ENCODE measurements at regions not wholly inside any gene's neighbourhood (a gene's known extent, or its start where the extent isn't known, plus 50 kb on each side); places are given as distances from the start of the nearest gene placed in this dataset.

DNA sequence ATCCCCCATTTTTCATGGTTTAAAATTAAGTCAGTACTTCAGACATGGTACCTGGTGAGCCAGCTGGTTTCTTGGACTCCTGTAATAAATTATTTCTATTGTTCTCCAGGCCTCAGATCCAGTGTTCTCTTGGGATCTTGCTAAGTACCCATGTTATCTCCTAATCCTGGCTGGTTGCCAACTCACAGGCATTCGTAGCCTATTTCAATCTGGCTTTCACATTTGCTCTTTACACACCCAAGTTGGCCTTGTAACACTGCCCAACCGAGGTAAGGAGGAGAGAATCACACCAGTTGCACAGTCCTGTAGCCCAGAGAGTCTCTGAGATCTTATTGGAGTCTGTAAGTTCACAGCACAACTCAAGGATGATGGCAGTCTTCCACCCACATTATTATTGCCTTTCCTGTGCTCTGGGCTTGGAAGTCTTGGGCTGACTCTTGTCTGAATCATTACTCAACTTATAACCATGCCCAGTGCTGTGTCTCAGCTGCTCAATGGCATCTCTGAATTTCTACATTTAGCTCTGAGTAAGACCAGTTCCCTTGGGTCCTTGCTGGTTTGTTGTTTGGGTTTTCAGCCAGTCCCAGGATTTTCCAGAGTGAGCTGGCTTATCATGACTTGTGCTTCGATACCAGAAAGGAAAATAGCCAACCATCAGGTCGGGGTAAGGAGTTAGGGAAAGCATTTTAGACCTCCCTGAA is 76.6 kb upstream of the KLF12 start:
- DNase-seq = no peak

DNA sequence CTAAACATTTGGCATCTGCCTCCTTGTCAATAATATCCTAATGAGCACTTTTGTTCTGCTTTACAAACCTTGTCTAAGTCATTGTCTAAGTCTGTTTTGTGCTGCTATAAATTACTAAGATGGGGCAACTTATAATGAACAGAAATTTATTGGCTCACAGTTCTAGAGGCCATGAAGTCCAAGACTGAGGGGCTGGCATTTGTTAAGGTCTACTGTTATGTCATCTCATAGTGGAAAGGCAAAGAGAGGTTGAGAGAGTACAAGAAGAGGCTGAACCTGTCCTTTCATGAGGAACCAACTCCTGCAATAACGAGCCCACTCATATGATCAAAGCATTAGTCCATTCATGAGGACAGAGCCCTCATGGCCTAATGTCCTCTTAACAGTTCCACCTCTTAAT is 72.7 kb upstream of the KLF12 start:
- no peak for DNase-seq

DNA sequence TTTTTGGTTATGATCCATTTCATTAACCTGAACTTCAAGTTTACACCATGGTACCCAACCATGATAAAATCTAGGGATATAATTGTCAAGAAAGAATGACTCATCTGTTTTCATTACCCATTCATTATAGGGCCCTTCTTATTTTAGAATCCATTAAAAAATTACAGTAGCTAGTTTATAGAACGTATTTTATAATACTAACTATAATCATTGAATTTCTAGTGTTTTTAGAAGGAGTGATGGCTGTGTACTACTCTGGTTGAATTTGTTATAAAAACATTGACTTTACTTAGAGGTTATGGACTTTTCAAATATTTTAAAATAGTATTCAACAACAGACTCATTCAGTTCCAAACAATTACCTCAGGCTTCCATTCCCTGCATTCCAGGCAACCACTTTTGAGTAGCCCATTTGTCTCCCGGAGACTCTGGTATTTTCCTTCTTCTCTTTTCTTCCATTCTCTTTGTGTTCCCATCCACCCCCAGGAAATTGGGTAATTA is 71.9 kb upstream of the KLF12 start:
- DNase-seq = no peak

DNA sequence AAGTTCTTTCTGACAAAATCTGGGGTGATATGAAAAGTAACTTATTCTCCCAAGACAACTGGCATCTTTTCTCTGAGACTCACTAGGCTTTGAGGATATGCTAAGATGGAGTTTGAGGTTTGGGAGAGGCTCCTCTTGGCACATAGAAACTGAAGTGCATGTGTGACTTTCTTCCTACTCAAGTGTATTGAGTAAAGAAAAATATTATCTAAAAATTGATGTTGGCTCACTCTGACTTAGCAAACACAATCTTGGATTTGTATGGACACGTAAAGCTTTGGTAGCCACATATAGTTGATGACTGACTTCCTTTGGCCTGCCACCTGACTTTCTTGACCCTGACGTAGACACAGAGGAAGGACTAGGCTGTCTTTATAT is 71.1 kb upstream of the KLF12 start:
- no peak for DNase-seq

DNA sequence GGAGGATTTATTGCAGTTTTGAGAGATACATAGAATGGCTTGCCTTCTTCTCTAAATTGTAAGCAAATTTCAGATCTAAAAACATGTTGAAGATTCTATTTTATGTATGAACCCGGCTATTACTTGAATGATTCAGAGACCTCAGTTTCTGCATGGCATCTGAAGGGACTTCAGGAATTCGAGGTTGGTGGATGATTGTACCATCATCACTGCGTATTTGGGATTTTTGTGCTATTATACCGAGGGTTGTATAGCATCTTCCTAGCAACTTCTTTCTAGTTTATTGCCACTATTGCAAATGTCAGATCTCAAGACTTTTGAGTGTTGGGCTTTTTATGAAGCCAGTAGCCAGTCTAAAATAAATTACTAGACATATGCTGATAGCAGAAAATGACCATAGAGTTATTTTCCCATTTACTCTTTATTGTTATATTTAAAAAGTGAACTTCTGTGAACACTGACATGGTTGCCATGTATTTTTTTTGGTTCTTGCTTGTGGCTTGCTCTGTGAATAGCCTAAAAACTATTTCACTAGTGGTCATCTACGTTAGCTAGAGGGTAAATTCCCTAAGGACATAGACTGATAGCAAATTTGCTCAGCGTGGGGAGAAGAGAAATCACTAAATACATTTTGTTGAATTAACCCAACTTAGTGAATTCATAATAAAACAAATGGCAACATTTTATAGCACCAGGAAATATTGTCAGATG is 70.6 kb upstream of the KLF12 start:
- DNase-seq = no peak

DNA sequence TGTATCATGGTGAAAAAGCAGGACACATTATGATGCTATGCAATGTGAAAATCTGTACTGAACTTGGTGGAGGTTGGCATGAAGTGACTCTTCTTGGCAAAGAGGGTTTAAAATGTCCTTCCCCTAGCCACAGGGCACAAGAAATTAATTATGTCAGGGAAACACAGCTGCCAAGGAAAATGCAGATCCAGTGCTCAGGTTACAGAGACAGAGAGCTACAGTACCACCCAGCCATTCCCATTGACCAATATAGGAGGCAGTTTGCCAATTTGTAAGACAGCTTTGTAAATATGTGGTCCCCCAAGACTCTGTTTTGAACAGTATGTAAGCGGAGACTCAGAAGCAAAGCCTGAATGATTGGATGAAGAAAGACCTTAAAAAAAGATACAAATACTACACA is 69.4 kb upstream of the KLF12 start:
- no peak for DNase-seq

DNA sequence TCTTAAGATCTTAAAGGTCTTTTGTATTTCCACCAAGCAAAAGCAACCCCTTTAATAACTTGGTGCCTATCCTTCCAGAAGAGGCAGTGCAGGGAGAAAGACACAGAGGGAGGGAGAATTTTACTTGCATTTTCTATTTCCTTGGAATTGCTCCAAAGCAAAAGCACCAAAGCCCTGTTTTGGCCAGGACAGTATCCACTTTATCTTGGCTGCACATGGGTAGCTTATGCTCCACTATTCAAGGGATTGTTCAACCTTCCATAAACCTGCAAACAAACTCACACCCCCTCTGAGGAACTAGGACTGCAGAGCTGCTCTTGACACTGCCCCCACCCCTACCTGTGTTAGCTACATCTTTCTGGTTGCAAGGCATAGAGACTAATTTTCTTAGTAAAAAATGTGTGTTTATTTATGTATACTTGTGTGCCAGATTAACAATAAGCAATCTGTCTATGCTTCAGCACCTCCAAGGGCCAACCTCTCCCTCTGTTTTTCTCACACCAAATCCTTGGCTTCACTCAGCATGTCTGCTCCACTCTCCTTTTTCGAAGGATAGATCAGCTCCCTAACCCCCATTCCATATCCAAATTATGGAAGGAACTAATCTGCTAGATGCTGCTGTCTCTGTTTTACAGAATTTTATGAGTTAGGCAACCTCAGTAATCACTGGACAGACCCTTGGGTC is 68.1 kb upstream of the KLF12 start:
- no peak for DNase-seq

DNA sequence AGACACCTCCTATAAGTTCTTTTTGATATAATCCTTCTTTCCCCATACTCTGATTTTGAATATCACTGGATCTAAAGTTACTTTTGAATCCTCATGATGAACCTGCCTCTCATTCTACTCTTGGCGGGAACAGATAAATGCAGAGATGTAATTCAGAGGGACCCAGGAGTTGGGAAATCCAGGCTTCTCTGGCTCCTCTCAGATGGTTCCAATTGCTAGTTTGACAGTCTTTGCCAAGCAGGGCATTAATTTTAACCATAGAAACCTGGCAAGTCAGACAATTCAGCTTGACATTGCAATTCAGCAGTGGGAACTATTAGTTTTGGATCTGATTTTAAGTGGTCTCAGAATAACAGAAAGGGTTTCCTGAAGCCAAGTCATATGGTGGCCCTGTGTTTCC is 67.3 kb upstream of the KLF12 start:
- DNase-seq = no peak

DNA sequence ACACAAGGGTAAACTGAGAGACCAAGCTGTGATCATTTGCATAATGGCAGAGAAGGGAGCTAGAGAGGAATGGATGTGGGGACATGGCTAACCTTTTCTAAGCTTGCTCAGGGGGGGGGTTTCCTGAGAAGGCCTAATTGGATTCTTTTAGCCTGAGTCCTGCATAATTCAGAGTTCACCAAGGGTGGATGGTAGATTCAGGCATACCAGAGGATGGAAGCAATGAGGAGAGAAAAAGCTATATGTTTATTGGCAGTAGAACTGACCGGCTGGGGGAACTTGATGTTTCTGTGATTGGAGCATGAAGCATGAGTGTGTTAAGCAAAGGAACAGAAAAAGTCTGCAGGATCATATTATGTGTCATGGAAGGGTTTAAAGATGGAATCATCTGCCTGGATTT is 65.9 kb upstream of the KLF12 start:
- no peak for DNase-seq

DNA sequence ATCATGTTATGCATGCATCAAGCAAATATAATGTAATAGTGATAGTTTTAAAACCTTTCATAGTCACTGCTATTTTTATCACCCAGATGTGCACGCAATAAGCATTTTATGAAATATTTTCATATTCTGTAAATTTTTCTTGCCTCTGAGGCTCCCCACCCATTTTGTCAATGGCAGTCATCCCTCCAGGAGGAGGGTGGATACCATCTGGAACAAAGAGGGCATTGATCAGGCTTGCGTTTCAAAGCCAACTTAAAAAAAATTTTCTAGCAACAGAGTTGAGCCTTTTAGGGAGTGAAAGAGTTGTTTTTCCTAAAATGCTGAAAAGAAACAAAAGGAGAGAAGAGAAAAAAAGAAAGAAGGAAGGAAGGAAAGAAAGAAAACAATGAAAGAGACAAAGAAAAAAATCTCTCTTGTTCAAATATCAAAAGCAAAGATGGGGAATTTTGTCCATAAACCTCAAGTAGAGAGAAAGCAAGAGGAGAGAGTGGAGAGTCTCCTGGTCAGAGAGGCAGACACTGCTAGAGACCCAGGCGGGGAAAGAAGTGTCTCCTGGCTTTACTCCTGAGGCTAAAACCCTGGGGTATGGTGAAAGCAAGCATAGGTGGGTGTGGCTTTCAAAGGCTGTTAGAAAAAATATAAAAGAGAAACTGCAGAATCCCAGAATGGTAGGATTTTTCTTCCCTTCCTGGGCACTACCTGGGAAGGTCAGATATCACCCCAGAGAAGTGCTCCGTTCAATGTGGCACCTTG is 63.6 kb upstream of the KLF12 start:
- no peak for DNase-seq

DNA sequence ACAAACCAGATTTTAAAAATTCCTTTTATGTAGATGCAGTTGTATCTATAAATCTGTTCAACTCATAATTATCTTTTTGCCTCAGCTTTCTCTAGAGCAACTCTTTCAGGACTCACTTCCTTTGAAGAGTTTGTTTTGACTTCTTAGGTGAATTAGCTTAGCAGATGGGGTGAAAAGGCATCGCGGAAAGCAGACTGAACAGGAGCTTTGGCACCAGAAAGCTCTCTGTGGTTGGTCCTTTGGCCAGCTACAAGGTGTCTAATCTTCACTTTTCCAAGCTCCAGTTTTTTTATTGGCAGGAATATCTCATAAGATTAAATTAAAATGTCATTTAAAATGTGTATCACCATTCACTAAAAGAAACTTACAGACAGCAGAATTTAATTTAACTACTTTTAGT is 60.6 kb upstream of the KLF12 start:
- DNase-seq = no peak

DNA sequence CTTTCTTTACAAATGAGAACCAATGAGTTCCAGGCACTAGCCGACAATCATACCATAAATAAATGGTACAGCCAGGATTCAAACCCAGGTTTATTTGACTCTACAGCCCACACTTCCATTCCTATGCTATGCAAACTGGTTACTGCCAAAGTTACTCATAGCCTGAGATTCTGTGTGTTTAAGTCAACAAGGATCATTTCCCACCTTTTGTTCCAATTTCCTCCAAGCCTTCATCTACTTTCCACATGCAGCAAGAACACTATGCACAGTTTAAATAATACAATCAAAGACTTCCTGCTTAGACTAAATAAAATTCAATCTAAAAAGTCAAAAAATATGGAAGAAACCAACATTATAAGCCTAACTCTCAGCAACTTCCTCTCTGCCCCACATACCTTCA is 59.2 kb upstream of the KLF12 start:
- no peak for DNase-seq

DNA sequence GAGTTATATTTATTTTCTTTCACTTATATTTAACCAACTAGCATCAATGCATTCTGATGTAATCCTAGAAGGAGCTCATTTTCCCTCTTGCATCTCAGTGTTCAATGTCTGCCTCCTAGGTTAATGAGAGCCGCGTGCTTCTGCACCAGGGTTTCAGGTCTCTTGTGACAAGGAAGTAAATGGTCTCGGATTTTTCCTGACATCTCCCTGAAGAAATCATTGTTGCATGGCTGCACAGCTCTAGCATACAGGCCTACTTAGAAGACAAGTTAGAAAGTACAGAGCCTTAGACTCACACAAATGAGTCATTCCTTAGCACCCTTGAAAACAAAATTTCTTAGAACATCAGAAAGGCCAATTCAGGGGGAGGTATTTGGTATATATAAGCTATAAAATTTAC is 57.2 kb upstream of the KLF12 start:
- DNase-seq = no peak

DNA sequence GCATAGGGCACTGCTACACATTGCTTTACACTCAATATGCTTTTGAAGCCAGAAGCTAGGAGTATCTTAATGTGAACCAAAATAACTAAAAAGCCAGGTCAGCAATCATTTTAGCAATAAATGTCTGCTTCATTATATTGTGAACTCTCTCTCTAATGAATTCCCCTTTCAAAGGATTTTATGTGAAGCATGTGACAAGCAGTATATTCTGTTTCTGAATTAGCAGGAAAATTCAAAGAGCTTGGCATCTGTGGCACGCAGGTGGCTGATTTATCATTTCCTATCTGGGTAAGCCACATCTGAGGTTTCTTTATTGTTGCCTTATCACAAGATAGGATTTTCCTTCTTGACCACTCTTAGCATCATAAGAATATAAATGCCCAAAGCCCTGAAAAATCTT is 56.8 kb upstream of the KLF12 start:
- no peak for DNase-seq

DNA sequence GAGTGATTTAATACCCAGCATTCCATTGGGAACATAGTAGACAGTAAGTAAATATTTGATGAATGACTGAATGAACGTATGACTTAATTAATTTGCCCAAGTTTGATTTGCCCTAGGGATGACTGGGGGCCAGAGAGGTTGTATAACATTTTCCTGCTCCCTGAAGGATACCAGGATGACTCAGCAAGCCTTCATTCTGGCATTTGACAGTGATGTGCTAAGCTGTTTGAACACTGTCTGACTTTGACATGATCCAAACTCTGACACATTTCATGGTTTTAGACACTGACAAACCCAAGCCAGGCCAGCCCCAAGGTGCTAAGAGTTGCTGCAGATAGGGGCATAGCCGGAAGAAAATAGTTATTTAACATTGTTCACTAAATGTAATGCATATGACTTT is 53.4 kb upstream of the KLF12 start:
- no peak for DNase-seq

DNA sequence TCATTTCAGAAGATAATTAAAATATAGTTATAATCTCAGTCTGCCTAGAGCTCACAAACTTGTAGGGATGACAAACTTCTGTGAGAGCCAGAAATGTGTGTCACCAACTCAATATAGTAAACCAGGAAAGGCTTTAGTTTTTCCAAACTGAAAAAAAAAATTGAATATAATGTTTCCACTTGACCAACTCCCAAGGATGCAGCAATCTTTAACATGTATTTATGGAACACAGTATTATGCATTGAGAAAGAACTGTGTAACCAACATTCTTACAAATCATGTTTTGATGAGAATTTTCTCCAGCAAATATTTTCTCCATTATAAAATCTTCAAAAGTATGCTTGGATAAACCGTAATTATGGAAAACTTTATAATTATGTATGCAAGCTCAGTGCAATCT is 50.1 kb upstream of the KLF12 start:
- no peak for DNase-seq

Data from stimulated activated CD8-positive, alpha-beta memory T cell treated with anti-CD3 and anti-CD28 coated beads, Interleukin-4, amount 100 ng/mL, for 48 hours (primary cell).